ENCODE measurements at regions not wholly inside any gene's neighbourhood (a gene's known extent, or its start where the extent isn't known, plus 50 kb on each side); places are given as distances from the start of the nearest gene placed in this dataset.

DNA sequence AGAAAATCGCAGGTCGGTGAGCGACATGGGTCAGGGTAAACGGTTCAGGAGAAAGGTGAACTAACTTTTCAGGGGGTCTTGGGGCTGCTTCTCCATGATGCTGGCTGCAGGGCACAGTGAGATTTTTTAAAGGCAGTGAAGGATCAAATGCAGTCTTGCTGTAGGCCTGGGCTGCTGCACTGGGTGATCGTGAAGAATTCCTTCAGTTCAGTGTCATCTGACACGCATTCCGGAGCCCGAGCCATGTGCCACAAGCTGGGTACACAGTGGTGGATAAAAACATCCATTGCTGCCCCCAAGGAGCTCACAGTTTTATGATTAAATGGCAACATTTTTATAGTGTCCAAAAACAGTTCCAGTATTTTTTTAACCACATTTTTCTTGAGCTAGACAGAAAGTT is 56.3 kb upstream of the GPR12 start:
- TF ChIP-seq, protein P1, sequence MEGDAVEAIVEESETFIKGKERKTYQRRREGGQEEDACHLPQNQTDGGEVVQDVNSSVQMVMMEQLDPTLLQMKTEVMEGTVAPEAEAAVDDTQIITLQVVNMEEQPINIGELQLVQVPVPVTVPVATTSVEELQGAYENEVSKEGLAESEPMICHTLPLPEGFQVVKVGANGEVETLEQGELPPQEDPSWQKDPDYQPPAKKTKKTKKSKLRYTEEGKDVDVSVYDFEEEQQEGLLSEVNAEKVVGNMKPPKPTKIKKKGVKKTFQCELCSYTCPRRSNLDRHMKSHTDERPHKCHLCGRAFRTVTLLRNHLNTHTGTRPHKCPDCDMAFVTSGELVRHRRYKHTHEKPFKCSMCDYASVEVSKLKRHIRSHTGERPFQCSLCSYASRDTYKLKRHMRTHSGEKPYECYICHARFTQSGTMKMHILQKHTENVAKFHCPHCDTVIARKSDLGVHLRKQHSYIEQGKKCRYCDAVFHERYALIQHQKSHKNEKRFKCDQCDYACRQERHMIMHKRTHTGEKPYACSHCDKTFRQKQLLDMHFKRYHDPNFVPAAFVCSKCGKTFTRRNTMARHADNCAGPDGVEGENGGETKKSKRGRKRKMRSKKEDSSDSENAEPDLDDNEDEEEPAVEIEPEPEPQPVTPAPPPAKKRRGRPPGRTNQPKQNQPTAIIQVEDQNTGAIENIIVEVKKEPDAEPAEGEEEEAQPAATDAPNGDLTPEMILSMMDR (IDR thresholded peaks at IDR 0.05 in 2 of 3, conservative IDR thresholded peaks at IDR 0.05 in 1 of 3; ENCODE audit: control insufficient read depth in 2 of 3, extremely low read depth in 1 of 3, insufficient read depth in 1 of 3, low read depth in 3 of 3, low read length in 3 of 3): no peak
- TF ChIP-seq POLR2AphosphoS5 (IDR thresholded peaks at IDR 0.05; ENCODE audit: low read length) (no peak), CREM (IDR thresholded peaks at IDR 0.05; ENCODE audit: low read depth) (no peak), SIN3A (IDR thresholded peaks at IDR 0.05; ENCODE audit: low read depth, low read length) (no peak), ZNF274 (IDR thresholded peaks at IDR 0.05; ENCODE audit: insufficient read depth, insufficient read length) (no peak), EZH2 (IDR thresholded peaks at IDR 0.05; ENCODE audit: borderline replicate concordance, control insufficient read depth, low read depth, low read length) (no peak)
- TF ChIP-seq, protein P2, sequence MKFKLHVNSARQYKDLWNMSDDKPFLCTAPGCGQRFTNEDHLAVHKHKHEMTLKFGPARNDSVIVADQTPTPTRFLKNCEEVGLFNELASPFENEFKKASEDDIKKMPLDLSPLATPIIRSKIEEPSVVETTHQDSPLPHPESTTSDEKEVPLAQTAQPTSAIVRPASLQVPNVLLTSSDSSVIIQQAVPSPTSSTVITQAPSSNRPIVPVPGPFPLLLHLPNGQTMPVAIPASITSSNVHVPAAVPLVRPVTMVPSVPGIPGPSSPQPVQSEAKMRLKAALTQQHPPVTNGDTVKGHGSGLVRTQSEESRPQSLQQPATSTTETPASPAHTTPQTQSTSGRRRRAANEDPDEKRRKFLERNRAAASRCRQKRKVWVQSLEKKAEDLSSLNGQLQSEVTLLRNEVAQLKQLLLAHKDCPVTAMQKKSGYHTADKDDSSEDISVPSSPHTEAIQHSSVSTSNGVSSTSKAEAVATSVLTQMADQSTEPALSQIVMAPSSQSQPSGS (IDR thresholded peaks at IDR 0.05; ENCODE audit: low read length): no peak
- TF ChIP-seq, protein P3, sequence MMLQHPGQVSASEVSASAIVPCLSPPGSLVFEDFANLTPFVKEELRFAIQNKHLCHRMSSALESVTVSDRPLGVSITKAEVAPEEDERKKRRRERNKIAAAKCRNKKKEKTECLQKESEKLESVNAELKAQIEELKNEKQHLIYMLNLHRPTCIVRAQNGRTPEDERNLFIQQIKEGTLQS (IDR thresholded peaks at IDR 0.05; ENCODE audit: borderline replicate concordance, extremely low read depth, low read depth, low read length): no peak
- TF ChIP-seq, protein P4, sequence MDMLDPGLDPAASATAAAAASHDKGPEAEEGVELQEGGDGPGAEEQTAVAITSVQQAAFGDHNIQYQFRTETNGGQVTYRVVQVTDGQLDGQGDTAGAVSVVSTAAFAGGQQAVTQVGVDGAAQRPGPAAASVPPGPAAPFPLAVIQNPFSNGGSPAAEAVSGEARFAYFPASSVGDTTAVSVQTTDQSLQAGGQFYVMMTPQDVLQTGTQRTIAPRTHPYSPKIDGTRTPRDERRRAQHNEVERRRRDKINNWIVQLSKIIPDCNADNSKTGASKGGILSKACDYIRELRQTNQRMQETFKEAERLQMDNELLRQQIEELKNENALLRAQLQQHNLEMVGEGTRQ (IDR thresholded peaks at IDR 0.05; ENCODE audit: borderline replicate concordance, low read depth, low read length): no peak
- TF ChIP-seq, protein P5, sequence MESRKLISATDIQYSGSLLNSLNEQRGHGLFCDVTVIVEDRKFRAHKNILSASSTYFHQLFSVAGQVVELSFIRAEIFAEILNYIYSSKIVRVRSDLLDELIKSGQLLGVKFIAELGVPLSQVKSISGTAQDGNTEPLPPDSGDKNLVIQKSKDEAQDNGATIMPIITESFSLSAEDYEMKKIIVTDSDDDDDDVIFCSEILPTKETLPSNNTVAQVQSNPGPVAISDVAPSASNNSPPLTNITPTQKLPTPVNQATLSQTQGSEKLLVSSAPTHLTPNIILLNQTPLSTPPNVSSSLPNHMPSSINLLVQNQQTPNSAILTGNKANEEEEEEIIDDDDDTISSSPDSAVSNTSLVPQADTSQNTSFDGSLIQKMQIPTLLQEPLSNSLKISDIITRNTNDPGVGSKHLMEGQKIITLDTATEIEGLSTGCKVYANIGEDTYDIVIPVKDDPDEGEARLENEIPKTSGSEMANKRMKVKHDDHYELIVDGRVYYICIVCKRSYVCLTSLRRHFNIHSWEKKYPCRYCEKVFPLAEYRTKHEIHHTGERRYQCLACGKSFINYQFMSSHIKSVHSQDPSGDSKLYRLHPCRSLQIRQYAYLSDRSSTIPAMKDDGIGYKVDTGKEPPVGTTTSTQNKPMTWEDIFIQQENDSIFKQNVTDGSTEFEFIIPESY (IDR thresholded peaks at IDR 0.05): no peak
- TF ChIP-seq, protein P6, sequence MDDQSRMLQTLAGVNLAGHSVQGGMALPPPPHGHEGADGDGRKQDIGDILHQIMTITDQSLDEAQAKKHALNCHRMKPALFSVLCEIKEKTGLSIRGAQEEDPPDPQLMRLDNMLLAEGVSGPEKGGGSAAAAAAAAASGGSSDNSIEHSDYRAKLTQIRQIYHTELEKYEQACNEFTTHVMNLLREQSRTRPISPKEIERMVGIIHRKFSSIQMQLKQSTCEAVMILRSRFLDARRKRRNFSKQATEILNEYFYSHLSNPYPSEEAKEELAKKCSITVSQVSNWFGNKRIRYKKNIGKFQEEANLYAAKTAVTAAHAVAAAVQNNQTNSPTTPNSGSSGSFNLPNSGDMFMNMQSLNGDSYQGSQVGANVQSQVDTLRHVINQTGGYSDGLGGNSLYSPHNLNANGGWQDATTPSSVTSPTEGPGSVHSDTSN (IDR thresholded peaks at IDR 0.05; ENCODE audit: insufficient replicate concordance, low read depth, low read length): no peak

Data from GM12878 (cell line).